Glomerular endothelial cell (primary cell): ENCODE measurements at regions not wholly inside any gene's neighbourhood (a gene's known extent, or its start where the extent isn't known, plus 50 kb on each side); places are given as distances from the start of the nearest gene placed in this dataset.

Source experiments
- DNase-seq: peaks from one replicate; pipeline ENCODE4 v3.0.0-alpha.2; 2011; ENCODE audit warnings: low read depth, low spot score; ENCODE audit errors: extremely low read depth

DNA sequence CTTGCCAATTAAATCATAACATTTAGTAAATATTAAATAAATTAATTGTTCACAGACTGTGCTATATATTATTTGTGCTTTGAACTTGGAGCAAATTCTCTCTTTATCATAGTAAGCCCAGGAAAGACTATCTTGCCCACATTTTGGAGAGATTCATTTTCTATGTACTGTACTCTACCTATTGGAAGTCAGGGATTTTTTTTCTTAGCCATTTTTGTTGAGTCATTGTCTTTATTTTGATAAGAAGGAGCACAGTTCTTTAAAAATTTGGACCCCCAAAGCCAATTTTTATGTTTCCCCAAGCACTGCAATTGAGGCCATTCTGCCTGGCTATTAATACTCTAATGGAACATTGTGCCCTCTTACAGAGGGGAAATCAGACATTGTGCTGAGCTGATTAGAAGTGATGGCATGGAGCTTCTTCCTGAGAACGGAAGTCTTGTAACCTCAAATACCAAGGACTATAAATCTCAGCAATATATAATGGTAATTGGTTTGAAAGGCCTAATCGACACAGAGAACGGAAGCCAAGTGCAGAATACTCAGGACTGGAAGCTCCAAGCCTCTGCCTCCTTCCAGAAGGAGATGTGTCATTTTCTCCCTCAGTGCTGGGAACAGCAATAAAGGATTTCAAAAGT, 188.8 kb upstream of the PAPPA start:
- DNase-seq: no peak

- DNase-seq: no peak
Observed at GRCh38 chr9:115966660-115967059, 186.9 kb upstream of the PAPPA start.

DNA sequence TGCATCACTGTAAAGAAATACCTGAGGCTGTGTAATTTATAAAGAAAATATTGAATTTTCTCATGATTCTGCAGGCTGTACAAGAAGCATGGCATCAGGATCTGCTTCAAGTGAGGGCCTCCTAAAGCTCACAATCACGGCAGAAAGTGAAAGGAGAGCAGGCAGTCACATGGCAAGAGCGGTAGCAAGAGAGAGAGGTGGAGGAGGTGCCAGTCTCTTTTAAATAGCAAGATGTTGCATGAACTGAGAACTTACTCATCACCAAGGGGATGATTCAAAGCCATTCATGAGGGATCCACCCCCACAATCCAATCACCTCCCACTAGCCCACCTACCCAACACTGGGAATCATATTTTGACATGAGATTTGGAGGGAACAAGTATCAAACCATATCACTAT, 184.5 kb upstream of the PAPPA start:
- DNase-seq: no peak

DNA sequence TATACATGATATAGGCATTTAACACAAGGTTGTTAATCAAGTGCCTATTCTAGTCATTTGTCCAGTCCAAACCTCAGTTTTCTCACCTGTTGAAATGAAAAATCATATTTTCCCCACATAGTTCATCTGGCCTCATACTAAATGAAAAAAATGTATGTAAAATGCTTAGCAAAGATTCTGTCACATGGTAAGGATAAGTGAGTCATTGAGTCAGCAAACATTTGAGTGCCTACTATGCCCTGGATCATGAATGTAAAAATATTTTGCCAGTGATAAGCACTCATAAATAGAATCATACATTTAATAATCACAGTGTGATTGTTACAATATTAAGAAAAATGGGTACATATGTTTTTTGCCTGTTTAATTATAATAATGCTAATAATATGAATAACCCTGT, 181.2 kb upstream of the PAPPA start:
- DNase-seq: no peak

GRCh38 chr9:115972843-115973595, 180.6 kb upstream of the PAPPA start:
- DNase-seq: no peak

GRCh38 chr9:115976781-115977180, 176.8 kb upstream of the PAPPA start:
- DNase-seq: no peak

- DNase-seq: no peak
Observed at GRCh38 chr9:115978091-115978490, 175.5 kb upstream of the PAPPA start.

- DNase-seq: no peak
Observed at GRCh38 chr9:115978659-115979096, 174.9 kb upstream of the PAPPA start.

- no peak for DNase-seq
Observed at GRCh38 chr9:115980054-115980453, 173.5 kb upstream of the PAPPA start.

DNA sequence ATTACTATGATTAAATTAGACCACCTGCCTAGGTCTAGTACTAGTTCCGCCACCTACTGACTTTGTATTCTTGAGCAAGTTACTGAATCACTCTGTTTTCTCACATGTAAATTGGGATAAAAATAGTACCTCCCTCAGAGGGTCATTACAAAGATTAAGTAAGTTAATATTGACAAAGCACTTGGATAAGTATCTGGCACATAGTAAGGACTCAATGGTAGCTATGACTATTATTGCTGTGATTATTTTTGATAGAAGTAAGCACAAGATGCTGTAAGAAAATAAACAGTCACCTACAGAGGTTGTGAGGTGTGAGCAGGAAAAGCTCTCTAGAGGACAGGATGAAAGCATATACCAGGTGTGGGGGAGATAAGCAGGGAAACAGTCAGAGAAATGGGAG, 173.1 kb upstream of the PAPPA start:
- DNase-seq: no peak

- no peak for DNase-seq
Observed at GRCh38 chr9:115980976-115981375, 172.6 kb upstream of the PAPPA start.

DNA sequence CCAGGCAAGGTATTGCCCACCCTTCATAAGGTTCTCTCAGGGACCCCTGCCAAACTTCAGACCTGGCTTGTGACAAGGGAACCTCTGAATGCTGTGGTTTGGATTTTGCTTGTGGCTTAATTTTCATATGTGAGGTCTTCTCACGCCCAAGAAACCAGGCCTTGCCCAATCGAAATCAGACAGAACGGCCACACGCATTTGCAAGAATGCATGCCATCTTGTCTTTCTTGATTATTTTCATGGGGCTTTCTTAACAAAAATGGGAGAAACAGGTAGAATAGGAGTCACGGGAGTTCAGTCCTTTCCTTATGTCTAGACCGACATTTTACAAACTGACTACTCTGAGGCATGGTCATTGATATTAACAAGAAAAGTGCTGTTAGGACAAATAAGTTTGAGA, 170.2 kb upstream of the PAPPA start:
- no peak for DNase-seq

DNA sequence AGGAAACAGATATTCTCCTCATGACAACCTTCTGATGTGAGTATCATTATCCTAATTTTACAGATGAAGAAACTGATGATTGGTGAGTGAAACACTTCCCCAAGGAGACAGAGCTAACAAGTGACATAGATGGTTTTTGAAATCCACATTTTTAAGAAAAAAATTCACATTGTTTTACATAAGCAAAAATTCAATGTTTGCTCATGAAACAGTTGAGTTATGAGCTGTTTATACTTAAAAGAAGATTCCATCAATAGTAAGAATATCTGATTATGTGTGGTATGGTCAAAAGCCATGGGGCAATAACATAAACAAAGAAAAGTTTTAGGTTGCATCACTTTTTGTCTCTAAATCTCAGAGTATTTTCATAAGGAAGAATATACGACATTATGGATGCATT, 167.9 kb upstream of the PAPPA start:
- no peak for DNase-seq

GRCh38 chr9:115986508-115986907, 167.1 kb upstream of the PAPPA start:
- no peak for DNase-seq

DNA sequence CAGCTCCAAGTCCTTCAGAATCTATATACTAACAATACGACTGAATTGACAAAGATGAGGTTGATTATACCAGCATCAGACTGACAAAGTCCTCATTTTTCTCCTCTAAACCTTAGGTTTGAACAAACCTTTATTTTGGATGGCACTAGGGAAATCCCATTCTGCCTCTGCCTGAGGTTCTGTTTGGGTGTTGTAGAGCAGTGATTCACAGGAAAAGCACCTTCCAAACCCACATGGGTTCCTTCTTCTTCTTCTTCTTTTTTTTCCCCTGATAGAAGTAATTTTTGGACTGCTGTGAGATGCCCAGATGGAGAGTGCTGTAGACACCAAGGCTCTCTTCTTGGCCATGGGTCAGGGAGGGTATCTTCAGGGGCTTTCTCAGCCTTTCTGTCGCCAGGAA, 164.9 kb upstream of the PAPPA start:
- no peak for DNase-seq

GRCh38 chr9:115989831-115990230, 163.8 kb upstream of the PAPPA start:
- DNase-seq: no peak

GRCh38 chr9:115992834-115993233, 160.8 kb upstream of the PAPPA start:
- DNase-seq: no peak

DNA sequence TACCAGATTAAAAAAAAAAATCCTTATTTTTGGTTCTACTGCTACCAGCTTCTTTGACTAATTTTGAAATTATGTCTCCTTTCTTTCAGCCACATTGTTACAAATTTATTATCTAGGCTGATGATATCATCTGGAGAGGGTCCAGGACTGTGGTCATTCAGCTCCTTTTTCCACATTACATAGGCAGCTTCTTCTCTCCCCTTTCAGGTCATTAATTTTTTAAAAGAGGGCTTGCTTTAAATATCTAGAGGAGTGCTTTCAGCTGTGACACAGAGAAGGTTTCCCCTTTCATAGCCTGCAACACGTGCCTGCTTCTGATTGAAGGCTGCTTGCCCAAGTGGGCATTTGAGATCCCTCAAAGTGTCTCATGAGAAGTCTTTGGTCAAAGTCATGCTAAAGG, 155.7 kb upstream of the PAPPA start:
- DNase-seq: no peak

DNA sequence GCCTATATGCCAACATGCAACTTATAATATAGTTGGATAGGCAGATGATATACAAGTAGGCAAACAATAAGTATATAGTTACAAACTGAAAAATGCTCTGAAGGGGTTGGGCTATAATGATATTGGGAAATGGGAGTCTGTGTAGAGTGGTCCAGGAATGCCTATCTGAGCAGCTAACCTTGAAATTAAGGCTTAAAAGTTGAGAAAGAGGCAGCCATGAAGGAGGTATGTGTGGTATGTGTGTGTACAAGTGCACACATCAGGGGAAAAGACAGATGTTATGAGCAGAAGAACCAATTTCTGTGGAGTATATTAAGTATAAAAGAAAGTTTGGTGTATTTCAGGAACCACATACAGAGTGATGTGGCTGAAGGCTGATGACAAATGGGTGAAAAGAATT, 154.9 kb upstream of the PAPPA start:
- no peak for DNase-seq

DNA sequence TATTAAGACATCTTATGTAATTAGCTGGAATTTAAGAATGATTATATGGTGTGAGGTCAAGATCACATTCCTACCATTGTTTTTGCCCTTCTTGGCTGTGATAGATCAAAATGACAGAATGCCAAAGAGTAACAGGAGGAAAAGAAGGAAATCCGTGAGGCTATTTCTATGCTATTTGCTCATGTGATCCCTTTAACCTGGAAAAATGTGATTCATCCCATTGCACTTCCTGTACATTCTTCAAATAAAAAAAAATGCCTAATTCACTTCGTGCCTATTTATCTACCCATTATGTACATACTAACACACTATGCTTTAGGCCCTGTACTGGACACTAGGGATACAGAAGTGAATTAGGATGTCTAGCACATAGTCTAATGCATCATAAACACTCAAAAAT, 154.1 kb upstream of the PAPPA start:
- DNase-seq: no peak

- no peak for DNase-seq
Observed at GRCh38 chr9:116000748-116001329, 152.8 kb upstream of the PAPPA start.

GRCh38 chr9:116002181-116002580, 151.4 kb upstream of the PAPPA start:
- no peak for DNase-seq
